H1 (cell line): ENCODE measurements at regions not wholly inside any gene's neighbourhood (a gene's known extent, or its start where the extent isn't known, plus 50 kb on each side); places are given as distances from the start of the nearest gene placed in this dataset.

ENCODE experiments used
- BACH1 ChIP-seq: IDR thresholded peaks from 2 replicates; pipeline ENCODE4 v1.6.1; 2012; ENCODE audit warnings: low read length, improper control_type of control experiment
- SUZ12 ChIP-seq: fragments of 200-600 bp; sonication (generic); IDR thresholded peaks from 2 replicates; pipeline ENCODE4 v1.6.1; 2012; ENCODE audit warnings: mild to moderate bottlenecking, inconsistent platforms, low read length, moderate library complexity, mixed read lengths
- TAF7 ChIP-seq: optimal IDR thresholded peaks from 2 replicates; pipeline ENCODE3; 2011; ENCODE audit warnings: low read depth, mild to moderate bottlenecking, inconsistent platforms, low read length, moderate library complexity, borderline replicate concordance
- TF ChIP-seq, protein P1 (sequence below): fragments of 300-600 bp; sonication (generic); IDR thresholded peaks from 2 replicates; pipeline ENCODE4 v1.7.1; 2012; ENCODE audit warnings: low read length, moderate library complexity, mild to moderate bottlenecking, inconsistent platforms; ENCODE audit not compliant: insufficient replicate concordance
- TF ChIP-seq, protein P2 (sequence below), 3 experiments: IDR thresholded peaks; 1 replicate in 2 of 3; 2 replicates in 1 of 3; pipeline versions ENCODE4 v1.5.1 to v1.6.1; 2011; ENCODE audit warnings: low read length in 3 of 3, mild to moderate bottlenecking in 3 of 3, inconsistent platforms in 2 of 3, low read depth in 1 of 3, moderate library complexity in 1 of 3; ENCODE audit not compliant: insufficient read depth in 1 of 3; ENCODE audit errors: control extremely low read depth in 1 of 3

DNA sequence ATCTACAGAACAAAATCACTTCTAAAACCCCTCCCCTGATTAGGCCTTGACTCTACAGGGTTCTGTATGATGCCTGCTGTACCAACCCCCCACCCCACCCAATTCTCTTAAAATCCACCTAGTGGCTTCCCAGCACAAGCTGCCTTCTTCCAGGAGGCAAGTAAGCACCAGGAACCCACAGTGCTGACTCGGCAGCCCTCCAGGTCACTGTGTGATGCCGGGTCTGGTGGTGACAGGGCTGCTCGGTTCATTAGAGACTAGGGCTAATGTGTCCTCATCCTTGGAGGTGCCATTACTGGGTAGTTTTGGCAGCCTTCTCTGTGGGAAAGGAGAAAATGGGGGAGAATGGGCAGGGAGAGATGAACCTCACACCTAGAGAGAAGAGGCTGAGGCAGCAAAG is 363.5 kb downstream of the PTPRU start (continued):
- TF ChIP-seq, protein P1, sequence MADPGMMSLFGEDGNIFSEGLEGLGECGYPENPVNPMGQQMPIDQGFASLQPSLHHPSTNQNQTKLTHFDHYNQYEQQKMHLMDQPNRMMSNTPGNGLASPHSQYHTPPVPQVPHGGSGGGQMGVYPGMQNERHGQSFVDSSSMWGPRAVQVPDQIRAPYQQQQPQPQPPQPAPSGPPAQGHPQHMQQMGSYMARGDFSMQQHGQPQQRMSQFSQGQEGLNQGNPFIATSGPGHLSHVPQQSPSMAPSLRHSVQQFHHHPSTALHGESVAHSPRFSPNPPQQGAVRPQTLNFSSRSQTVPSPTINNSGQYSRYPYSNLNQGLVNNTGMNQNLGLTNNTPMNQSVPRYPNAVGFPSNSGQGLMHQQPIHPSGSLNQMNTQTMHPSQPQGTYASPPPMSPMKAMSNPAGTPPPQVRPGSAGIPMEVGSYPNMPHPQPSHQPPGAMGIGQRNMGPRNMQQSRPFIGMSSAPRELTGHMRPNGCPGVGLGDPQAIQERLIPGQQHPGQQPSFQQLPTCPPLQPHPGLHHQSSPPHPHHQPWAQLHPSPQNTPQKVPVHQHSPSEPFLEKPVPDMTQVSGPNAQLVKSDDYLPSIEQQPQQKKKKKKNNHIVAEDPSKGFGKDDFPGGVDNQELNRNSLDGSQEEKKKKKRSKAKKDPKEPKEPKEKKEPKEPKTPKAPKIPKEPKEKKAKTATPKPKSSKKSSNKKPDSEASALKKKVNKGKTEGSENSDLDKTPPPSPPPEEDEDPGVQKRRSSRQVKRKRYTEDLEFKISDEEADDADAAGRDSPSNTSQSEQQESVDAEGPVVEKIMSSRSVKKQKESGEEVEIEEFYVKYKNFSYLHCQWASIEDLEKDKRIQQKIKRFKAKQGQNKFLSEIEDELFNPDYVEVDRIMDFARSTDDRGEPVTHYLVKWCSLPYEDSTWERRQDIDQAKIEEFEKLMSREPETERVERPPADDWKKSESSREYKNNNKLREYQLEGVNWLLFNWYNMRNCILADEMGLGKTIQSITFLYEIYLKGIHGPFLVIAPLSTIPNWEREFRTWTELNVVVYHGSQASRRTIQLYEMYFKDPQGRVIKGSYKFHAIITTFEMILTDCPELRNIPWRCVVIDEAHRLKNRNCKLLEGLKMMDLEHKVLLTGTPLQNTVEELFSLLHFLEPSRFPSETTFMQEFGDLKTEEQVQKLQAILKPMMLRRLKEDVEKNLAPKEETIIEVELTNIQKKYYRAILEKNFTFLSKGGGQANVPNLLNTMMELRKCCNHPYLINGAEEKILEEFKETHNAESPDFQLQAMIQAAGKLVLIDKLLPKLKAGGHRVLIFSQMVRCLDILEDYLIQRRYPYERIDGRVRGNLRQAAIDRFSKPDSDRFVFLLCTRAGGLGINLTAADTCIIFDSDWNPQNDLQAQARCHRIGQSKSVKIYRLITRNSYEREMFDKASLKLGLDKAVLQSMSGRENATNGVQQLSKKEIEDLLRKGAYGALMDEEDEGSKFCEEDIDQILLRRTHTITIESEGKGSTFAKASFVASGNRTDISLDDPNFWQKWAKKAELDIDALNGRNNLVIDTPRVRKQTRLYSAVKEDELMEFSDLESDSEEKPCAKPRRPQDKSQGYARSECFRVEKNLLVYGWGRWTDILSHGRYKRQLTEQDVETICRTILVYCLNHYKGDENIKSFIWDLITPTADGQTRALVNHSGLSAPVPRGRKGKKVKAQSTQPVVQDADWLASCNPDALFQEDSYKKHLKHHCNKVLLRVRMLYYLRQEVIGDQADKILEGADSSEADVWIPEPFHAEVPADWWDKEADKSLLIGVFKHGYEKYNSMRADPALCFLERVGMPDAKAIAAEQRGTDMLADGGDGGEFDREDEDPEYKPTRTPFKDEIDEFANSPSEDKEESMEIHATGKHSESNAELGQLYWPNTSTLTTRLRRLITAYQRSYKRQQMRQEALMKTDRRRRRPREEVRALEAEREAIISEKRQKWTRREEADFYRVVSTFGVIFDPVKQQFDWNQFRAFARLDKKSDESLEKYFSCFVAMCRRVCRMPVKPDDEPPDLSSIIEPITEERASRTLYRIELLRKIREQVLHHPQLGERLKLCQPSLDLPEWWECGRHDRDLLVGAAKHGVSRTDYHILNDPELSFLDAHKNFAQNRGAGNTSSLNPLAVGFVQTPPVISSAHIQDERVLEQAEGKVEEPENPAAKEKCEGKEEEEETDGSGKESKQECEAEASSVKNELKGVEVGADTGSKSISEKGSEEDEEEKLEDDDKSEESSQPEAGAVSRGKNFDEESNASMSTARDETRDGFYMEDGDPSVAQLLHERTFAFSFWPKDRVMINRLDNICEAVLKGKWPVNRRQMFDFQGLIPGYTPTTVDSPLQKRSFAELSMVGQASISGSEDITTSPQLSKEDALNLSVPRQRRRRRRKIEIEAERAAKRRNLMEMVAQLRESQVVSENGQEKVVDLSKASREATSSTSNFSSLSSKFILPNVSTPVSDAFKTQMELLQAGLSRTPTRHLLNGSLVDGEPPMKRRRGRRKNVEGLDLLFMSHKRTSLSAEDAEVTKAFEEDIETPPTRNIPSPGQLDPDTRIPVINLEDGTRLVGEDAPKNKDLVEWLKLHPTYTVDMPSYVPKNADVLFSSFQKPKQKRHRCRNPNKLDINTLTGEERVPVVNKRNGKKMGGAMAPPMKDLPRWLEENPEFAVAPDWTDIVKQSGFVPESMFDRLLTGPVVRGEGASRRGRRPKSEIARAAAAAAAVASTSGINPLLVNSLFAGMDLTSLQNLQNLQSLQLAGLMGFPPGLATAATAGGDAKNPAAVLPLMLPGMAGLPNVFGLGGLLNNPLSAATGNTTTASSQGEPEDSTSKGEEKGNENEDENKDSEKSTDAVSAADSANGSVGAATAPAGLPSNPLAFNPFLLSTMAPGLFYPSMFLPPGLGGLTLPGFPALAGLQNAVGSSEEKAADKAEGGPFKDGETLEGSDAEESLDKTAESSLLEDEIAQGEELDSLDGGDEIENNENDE, result no peak
- TF ChIP-seq BACH1, result no peak
- TF ChIP-seq, protein P2, sequence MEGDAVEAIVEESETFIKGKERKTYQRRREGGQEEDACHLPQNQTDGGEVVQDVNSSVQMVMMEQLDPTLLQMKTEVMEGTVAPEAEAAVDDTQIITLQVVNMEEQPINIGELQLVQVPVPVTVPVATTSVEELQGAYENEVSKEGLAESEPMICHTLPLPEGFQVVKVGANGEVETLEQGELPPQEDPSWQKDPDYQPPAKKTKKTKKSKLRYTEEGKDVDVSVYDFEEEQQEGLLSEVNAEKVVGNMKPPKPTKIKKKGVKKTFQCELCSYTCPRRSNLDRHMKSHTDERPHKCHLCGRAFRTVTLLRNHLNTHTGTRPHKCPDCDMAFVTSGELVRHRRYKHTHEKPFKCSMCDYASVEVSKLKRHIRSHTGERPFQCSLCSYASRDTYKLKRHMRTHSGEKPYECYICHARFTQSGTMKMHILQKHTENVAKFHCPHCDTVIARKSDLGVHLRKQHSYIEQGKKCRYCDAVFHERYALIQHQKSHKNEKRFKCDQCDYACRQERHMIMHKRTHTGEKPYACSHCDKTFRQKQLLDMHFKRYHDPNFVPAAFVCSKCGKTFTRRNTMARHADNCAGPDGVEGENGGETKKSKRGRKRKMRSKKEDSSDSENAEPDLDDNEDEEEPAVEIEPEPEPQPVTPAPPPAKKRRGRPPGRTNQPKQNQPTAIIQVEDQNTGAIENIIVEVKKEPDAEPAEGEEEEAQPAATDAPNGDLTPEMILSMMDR (IDR thresholded peaks at IDR 0.05; ENCODE audit: control extremely low read depth in 1 of 3, insufficient read depth in 1 of 3, low read depth in 1 of 3, low read length in 3 of 3), result no peak
- TF ChIP-seq SUZ12, result no peak
- TF ChIP-seq TAF7, result no peak
